GM13977 (cell line): ENCODE measurements at regions not wholly inside any gene's neighbourhood (a gene's known extent, or its start where the extent isn't known, plus 50 kb on each side); places are given as distances from the start of the nearest gene placed in this dataset.

Source experiments
- DNase-seq: peaks from one replicate; pipeline ENCODE4 v3.0.0; 2012; ENCODE audit warnings: low spot score
- in situ Hi-C: fragments of 300-500 bp; cut with MboI; formaldehyde crosslinking; loops from one replicate; pipeline ENCODE4 v1.12.0; 2022; ENCODE audit warnings: low sequenced_read_pairs, low pct_unique_long_range_greater_than_20kb, mixed read lengths, inconsistent platforms; ENCODE audit not compliant: unreplicated experiment
- TF ChIP-seq, protein P1 (sequence below): IDR thresholded peaks from 2 replicates; pipeline ENCODE4 v1.5.1; 2012; ENCODE audit warnings: mild to moderate bottlenecking, control low read depth; ENCODE audit not compliant: insufficient read depth; ENCODE audit errors: extremely low read depth, missing control alignments

DNA sequence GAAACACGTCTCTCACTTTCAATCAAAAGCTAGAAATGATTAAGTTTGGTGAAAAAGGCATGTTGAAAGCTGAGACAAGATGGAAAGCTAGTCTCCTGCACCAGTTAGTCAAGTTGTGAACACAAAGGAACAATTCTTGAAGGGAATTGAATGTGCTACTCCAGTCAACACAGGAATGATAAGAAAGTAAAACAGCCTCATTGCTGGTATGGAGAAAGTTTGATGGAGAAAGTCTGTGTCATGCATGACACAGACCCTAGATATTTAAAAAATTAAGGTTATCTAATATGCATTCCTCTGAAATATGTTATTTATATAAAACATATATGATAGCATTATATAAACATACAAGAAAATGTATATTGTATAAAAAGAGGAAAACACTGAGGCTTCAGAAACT is 699.4 kb upstream of the FZD8 start:
- in situ Hi-C loops: no loop called here
- TF ChIP-seq, protein P1, sequence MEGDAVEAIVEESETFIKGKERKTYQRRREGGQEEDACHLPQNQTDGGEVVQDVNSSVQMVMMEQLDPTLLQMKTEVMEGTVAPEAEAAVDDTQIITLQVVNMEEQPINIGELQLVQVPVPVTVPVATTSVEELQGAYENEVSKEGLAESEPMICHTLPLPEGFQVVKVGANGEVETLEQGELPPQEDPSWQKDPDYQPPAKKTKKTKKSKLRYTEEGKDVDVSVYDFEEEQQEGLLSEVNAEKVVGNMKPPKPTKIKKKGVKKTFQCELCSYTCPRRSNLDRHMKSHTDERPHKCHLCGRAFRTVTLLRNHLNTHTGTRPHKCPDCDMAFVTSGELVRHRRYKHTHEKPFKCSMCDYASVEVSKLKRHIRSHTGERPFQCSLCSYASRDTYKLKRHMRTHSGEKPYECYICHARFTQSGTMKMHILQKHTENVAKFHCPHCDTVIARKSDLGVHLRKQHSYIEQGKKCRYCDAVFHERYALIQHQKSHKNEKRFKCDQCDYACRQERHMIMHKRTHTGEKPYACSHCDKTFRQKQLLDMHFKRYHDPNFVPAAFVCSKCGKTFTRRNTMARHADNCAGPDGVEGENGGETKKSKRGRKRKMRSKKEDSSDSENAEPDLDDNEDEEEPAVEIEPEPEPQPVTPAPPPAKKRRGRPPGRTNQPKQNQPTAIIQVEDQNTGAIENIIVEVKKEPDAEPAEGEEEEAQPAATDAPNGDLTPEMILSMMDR: no peak
- DNase-seq: no peak

GRCh38 chr10:36336315-36336714 is 694.2 kb upstream of the FZD8 start:
- in situ Hi-C loops: no loop called here
- no peak for DNase-seq
- TF ChIP-seq, protein P1: no peak

- TF ChIP-seq, protein P1: no peak
- no peak for DNase-seq
- in situ Hi-C loops: no loop called here
Observed at GRCh38 chr10:36333446-36333845, 691.4 kb upstream of the FZD8 start.

DNA sequence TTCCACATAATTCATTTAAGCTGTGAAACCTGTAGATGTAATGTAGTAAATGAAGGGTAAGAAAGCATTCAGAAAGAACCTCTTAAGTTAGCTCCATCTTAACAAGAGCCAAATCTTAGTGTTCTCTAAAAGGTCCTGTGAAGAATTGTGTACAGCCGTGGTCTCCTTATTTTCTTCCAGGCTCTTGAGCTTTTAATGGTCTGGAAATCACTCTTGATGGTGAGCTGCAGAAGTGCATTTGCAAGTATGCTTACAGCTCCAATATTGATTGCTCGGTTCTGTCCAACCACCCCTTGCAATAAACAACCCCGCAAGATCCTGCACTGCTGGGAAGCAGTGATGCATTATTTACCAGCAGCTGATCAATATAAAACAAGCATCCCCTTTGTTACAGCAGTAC is 690.8 kb upstream of the FZD8 start:
- in situ Hi-C loops: no loop called here
- TF ChIP-seq, protein P1: no peak

GRCh38 chr10:36331121-36331520 is 689.0 kb upstream of the FZD8 start:
- in situ Hi-C loops: no loop called here
- no peak for DNase-seq
- TF ChIP-seq, protein P1: no peak

More for the DNA sequence above, 690.8 kb upstream of the FZD8 start:
- DNase-seq: no peak

GRCh38 chr10:36325815-36326214 is 683.7 kb upstream of the FZD8 start:
- TF ChIP-seq, protein P1: no peak

GRCh38 chr10:36324831-36325230 is 682.7 kb upstream of the FZD8 start:
- DNase-seq: no peak
- in situ Hi-C loops: no loop called here
- TF ChIP-seq, protein P1: no peak

More at GRCh38 chr10:36325815-36326214, 683.7 kb upstream of the FZD8 start:
- in situ Hi-C loops: no loop called here
- no peak for DNase-seq
